SU-DHL-6 (cell line): ENCODE measurements at regions not wholly inside any gene's neighbourhood (a gene's known extent, or its start where the extent isn't known, plus 50 kb on each side); places are given as distances from the start of the nearest gene placed in this dataset.
A peak's percentile ranks its signal among the peaks of the same experiment; 100 is the strongest.
"Not testable (repeated sequence)": the region's sequence is repeated elsewhere in the genome, so short reads cannot be mapped to it uniquely, and the experiment has no call there.

Experiments used
- H2AFZ ChIP-seq: fragments of 200-600 bp; sonication (generic); 2 replicates; pipeline ENCODE4 v1.6.1; 2014; ENCODE audit warnings: low read depth, mild to moderate bottlenecking, moderate library complexity, mixed read lengths, antibody characterized with exemption, low read length; ENCODE audit not compliant: severe bottlenecking
- H3F3A ChIP-seq: fragments of 200-600 bp; shearing (Covaris generic); 2 replicates; pipeline ENCODE4 v1.6.0; 2016; ENCODE audit warnings: antibody characterized with exemption, mild to moderate bottlenecking; ENCODE audit not compliant: insufficient read depth
- H3K27ac ChIP-seq: fragments of 200-600 bp; sonication (generic); 2 replicates; pipeline ENCODE4 v1.5.1; 2016; ENCODE audit warnings: low read depth, mild to moderate bottlenecking, low read length, moderate library complexity, mixed read lengths
- H3K27me3 ChIP-seq: fragments of 200-600 bp; sonication (generic), shearing (Covaris generic); 2 replicates; pipeline ENCODE4 v1.6.0; 2014; ENCODE audit warnings: mild to moderate bottlenecking, low read length
- H3K36me3 ChIP-seq: fragments of 200-600 bp; sonication (generic); 2 replicates; pipeline ENCODE4 v1.6.1; 2014; ENCODE audit warnings: mild to moderate bottlenecking, low read length, mixed read lengths
- H3K4me2 ChIP-seq: fragments of 300-600, 200-600 bp; shearing (Covaris generic), sonication (generic); 2 replicates; pipeline ENCODE4 v1.6.0; 2014; ENCODE audit warnings: low read length, low read depth, mild to moderate bottlenecking; ENCODE audit not compliant: poor library complexity, severe bottlenecking
- H3K4me3 ChIP-seq: fragments of 200-600 bp; sonication (generic); 2 replicates; pipeline ENCODE4 v1.5.1; 2014; ENCODE audit warnings: antibody characterized with exemption, low read length, mild to moderate bottlenecking, mixed read lengths; ENCODE audit not compliant: insufficient read depth, poor library complexity, severe bottlenecking
- H3K79me2 ChIP-seq: fragments of 200-600 bp; sonication (generic); 2 replicates; pipeline ENCODE4 v1.6.1; 2014; ENCODE audit warnings: mild to moderate bottlenecking, low read length, moderate library complexity; ENCODE audit not compliant: insufficient read depth
- H3K9ac ChIP-seq: fragments of 200-600 bp; sonication (generic); 2 replicates; pipeline ENCODE4 v1.7.0; 2014; ENCODE audit warnings: mild to moderate bottlenecking, low read length
- H3K9me2 ChIP-seq: fragments of 200-600 bp; sonication (generic); replicated peaks from 2 replicates; pipeline ENCODE4 v1.6.1; 2014; ENCODE audit warnings: low read length; ENCODE audit not compliant: insufficient read depth
- H3K9me3 ChIP-seq: fragments of 200-600 bp; sonication (generic); 2 replicates; pipeline ENCODE4 v1.6.1; 2014; ENCODE audit warnings: low read length, mixed read lengths; ENCODE audit not compliant: insufficient read depth
- H4K20me1 ChIP-seq: fragments of 200-600 bp; sonication (generic); 2 replicates; pipeline ENCODE4 v1.6.1; 2014; ENCODE audit warnings: low read depth, mild to moderate bottlenecking, antibody characterized with exemption, low read length, moderate library complexity, mixed read lengths
- EZH2phosphoT487 ChIP-seq: fragments of 200-600 bp; sonication (generic), shearing (Covaris generic); conservative IDR thresholded peaks from 2 replicates; pipeline ENCODE4 v1.6.1; 2018; ENCODE audit warnings: mild to moderate bottlenecking, antibody characterized with exemption, low read length, moderate library complexity, mixed read lengths
- TF ChIP-seq, protein P1 (sequence below): fragments of 200-600 bp; sonication (generic); IDR thresholded peaks from one replicate; pipeline ENCODE4 v1.5.1; 2017; ENCODE audit warnings: antibody characterized with exemption, mild to moderate bottlenecking, low read length, moderate library complexity; ENCODE audit not compliant: insufficient read depth, poor library complexity, severe bottlenecking

- no peak overlapping the region for H3K9ac ChIP-seq
- H3F3A ChIP-seq: no peaks in the 10 kb centered on the region; the same call in 1 of the 2 replicates
- H3K4me2 ChIP-seq: no peak overlapping the region
- no peak overlapping the region for H3K27ac ChIP-seq
- H4K20me1 ChIP-seq: no peaks in the 10 kb centered on the region
- H3K9me3 ChIP-seq: no peaks in the 10 kb centered on the region
- H2AFZ ChIP-seq: peak overlapping the region; percentile 78
- H3K36me3 ChIP-seq: no peaks in the 10 kb centered on the region
- TF ChIP-seq, protein P1, sequence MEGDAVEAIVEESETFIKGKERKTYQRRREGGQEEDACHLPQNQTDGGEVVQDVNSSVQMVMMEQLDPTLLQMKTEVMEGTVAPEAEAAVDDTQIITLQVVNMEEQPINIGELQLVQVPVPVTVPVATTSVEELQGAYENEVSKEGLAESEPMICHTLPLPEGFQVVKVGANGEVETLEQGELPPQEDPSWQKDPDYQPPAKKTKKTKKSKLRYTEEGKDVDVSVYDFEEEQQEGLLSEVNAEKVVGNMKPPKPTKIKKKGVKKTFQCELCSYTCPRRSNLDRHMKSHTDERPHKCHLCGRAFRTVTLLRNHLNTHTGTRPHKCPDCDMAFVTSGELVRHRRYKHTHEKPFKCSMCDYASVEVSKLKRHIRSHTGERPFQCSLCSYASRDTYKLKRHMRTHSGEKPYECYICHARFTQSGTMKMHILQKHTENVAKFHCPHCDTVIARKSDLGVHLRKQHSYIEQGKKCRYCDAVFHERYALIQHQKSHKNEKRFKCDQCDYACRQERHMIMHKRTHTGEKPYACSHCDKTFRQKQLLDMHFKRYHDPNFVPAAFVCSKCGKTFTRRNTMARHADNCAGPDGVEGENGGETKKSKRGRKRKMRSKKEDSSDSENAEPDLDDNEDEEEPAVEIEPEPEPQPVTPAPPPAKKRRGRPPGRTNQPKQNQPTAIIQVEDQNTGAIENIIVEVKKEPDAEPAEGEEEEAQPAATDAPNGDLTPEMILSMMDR: no peak
- no peak for TF ChIP-seq EZH2phosphoT487
- no peaks in the 10 kb centered on the region for H3K9me2 ChIP-seq
- no peaks in the 10 kb centered on the region for H3K27me3 ChIP-seq
- no peak overlapping the region for H3K4me3 ChIP-seq
- H3K79me2 ChIP-seq: no peaks in the 10 kb centered on the region
These were observed 874.8 kb downstream of the KCNT2 start for GRCh38 chr1:195733408-195733807.

DNA sequence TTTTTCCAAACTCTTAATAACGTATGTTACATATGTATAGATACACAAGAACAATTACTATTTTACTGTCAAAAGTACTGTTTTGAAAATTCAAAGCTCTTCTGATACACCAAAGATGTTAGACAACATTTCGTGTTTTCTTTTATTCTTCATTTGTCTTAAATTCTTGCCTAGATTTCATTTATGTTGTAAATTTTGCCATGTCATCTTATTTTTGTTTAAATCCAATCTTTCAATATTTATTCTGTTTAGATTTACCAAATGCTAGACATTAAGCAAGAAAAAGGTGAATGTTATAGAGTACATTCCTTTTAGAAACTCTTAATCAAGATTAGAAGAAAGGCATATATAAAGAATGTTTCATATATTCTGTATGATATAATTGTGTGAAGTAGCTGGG, 876.9 kb downstream of the KCNT2 start:
- Histone ChIP-seq H3K9ac (no peak overlapping the region), H4K20me1 (no peaks in the 10 kb centered on the region), H2AFZ (peak overlapping the region; percentile 26), H3K9me3 (no peaks in the 10 kb centered on the region), H3F3A (no peaks in the 10 kb centered on the region; the same call in 1 of the 2 replicates), H3K27me3 (no peaks in the 10 kb centered on the region), H3K27ac (no peak overlapping the region), H3K79me2 (no peaks in the 10 kb centered on the region), H3K4me3 (no peak overlapping the region), H3K9me2 (no peaks in the 10 kb centered on the region), H3K36me3 (no peaks in the 10 kb centered on the region), H3K4me2 (no peak overlapping the region)
- TF ChIP-seq EZH2phosphoT487: no peak
- TF ChIP-seq, protein P1: no peak

DNA sequence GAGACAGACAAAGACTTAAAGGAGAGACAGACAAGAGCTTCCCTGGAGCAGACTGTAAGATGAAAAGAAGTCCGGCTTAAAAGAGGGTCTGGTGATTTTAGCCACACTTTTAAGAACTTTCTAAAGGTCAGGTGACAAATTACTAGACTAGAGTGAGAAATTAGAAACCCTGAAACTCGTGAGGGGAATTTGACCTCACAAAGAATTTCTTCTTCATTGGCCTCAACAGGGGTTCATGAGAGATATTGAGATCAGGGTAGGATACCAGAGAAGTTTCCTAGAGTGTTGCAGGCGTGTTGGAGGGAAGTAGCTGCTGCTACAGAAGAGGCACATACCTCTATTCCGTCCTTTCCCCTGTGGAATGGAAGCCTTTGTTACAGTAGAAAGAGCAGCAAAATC, 884.4 kb downstream of the KCNT2 start:
- H3K27me3 ChIP-seq: no peaks in the 10 kb centered on the region
- H3K9ac ChIP-seq: no peak overlapping the region
- H3K9me2 ChIP-seq: no peaks in the 10 kb centered on the region
- H3K4me3 ChIP-seq: no peak overlapping the region
- no peak overlapping the region for H3K27ac ChIP-seq
- H3F3A ChIP-seq: 0 out of 2 replicates have a peak, but pooled peaks cover 4% of the 10 kb centered on the region
- H2AFZ ChIP-seq: no peak overlapping the region
- H3K9me3 ChIP-seq: no peaks in the 10 kb centered on the region
- H3K4me2 ChIP-seq: no peak overlapping the region
- H4K20me1 ChIP-seq: no peaks in the 10 kb centered on the region
- no peak for TF ChIP-seq EZH2phosphoT487
- TF ChIP-seq, protein P1: no peak
- no peaks in the 10 kb centered on the region for H3K79me2 ChIP-seq
- H3K36me3 ChIP-seq: no peaks in the 10 kb centered on the region

DNA sequence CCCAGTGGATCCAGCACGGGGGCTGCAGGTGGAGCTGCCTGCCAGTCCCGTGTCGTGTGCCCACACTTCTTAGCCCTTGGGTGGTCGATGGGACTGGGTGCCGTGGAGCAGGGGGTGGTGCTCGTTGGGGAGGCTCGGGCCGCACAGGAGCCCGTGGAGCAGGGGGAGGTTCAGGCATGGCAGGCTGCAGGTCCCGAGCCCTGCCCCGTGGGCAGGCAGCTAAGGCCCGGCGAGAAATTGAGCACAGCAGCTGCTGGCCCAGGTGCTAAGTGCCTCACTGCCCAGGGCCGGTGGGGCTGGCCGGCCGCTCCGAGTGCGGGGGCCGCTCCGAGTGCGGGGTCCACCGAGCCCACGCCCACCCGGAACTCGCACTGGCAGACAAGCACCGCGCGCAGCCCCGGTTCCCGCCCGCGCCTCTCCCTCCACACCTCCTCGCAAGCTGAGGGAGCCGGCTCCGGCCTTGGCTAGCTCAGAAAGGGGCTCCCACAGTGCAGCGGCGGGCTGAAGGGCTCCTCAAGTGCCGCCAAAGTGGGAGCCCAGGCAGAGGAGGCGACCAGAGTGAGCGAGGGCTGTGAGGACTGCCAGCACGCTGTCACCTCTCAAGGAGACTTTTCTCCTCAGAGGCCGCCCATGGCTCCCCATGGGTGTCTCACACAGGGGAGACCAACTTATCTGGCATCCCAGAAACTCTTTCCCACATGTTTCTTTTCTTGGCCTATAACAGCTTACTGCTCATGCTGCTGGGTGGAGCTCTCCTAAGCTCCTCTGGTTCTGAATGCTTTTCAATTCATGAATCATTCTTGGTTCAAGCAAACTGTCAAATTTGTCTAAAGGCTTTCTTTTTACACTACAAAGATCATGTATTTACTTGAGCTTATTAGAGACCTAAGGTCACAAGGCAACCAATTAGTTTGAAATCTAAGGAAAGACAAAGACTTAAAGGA, 885.1 kb downstream of the KCNT2 start:
- not testable (repeated sequence) for H3K27me3 ChIP-seq, H3K4me2 ChIP-seq, H3K9ac ChIP-seq, H3K79me2 ChIP-seq, H3F3A ChIP-seq, H3K4me3 ChIP-seq, H3K36me3 ChIP-seq, H3K27ac ChIP-seq, H3K9me2 ChIP-seq, H2AFZ ChIP-seq, H4K20me1 ChIP-seq, H3K9me3 ChIP-seq

DNA sequence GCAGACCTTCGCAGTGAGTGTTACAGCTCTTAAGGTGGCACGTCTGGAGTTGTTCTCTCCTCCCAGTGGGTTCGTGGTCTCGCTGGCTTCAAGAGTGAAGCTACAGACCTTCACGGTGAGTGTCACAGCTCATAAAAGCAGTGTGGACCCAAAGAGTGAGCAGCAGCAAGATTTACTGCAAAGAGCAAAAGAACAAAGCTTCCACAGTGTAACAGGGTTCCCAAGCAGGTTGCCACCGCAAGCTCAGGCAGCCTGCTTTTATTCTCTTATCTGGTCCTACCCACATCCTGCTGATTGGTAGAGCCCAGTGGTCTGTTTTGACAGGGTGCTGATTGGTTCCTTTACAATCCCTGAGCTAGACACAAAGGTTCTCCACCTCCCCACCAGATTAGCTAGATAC, 886.1 kb downstream of the KCNT2 start:
- not testable (repeated sequence) for H3K36me3 ChIP-seq, H4K20me1 ChIP-seq, H3K27ac ChIP-seq, H3F3A ChIP-seq, H3K9ac ChIP-seq, H3K9me3 ChIP-seq, H3K79me2 ChIP-seq, H3K4me3 ChIP-seq, H2AFZ ChIP-seq, H3K27me3 ChIP-seq, H3K4me2 ChIP-seq, H3K9me2 ChIP-seq
